Erythroblast (primary cell): ENCODE measurements at regions not wholly inside any gene's neighbourhood (a gene's known extent, or its start where the extent isn't known, plus 50 kb on each side); places are given as distances from the start of the nearest gene placed in this dataset.

ENCODE experiments used
- GATA1 ChIP-seq: IDR thresholded peaks from 2 replicates; pipeline ENCODE4 v1.6.1; 2011; ENCODE audit warnings: low read depth, mild to moderate bottlenecking, control low read depth, low read length, moderate library complexity
- POLR2A ChIP-seq: IDR thresholded peaks from 2 replicates; pipeline ENCODE4 v1.6.1; 2011; ENCODE audit warnings: mild to moderate bottlenecking, low read length

- no peak for TF ChIP-seq POLR2A
- TF ChIP-seq GATA1: no peak
Observed at GRCh38 chr2:17149945-17150344, 368.3 kb downstream of the RAD51AP2 start.
